Prostate gland (tissue), 2 donors: ENCODE measurements at regions not wholly inside any gene's neighbourhood (a gene's known extent, or its start where the extent isn't known, plus 50 kb on each side); places are given as distances from the start of the nearest gene placed in this dataset.

ENCODE experiments used
- DNase-seq: peaks from one replicate; pipeline ENCODE4 v3.0.0-alpha.2; 2019; ENCODE audit warnings: low spot score
- H3K27ac ChIP-seq, 2 donors: fragments of 200-600 bp; sonication (generic); 2 replicates each; pipeline ENCODE4 v1.5.1; 2017 to 2019
- H3K27me3 ChIP-seq: fragments of 200-600 bp; sonication (generic); replicated peaks from 2 replicates; pipeline ENCODE4 v1.5.1; 2019; ENCODE audit not compliant: insufficient read depth
- H3K36me3 ChIP-seq, 2 donors: fragments of 200-600 bp; sonication (generic); 1 replicate in 1 of 2; 2 replicates in 1 of 2; pipeline versions ENCODE4 v1.5.1 to v1.8.1; 2017 to 2019
- H3K4me1 ChIP-seq: fragments of 200-600 bp; sonication (generic); replicated peaks from 2 replicates; pipeline ENCODE4 v1.5.1; 2019
- H3K4me3 ChIP-seq, 2 donors: fragments of 200-600 bp; sonication (generic); 2 replicates each; pipeline ENCODE4 v1.5.1; 2017 to 2019
- H3K9me3 ChIP-seq: fragments of 200-600 bp; sonication (generic); 2 replicates; pipeline ENCODE4 v1.5.1; 2017
- CTCF ChIP-seq, 4 experiments: fragments of 200-600 bp in 2 of 4; fragments of 450-650 bp in 2 of 4; sonication (generic) in 2 of 4; IDR thresholded peaks; 1 replicate in 3 of 4; 2 replicates in 1 of 4; pipeline ENCODE4 v1.5.1; 2016 to 2019; ENCODE audit warnings: antibody characterized with exemption in 4 of 4, mild to moderate bottlenecking in 2 of 4, moderate library complexity in 2 of 4
- POLR2A ChIP-seq: fragments of 450-650 bp; IDR thresholded peaks from one replicate; pipeline ENCODE4 v1.6.1; 2016; ENCODE audit warnings: antibody characterized with exemption, mild to moderate bottlenecking
- POLR2AphosphoS5 ChIP-seq: sonication (generic); formaldehyde crosslinking; IDR thresholded peaks from one replicate; pipeline ENCODE4 v1.6.1; 2017; ENCODE audit warnings: antibody characterized with exemption
- WGBS: methylation state at CpG from one replicate; pipeline ENCODE4 v1.1.5; 2018; 5-methylcytosine and 5-hydroxymethylcytosine counted together
- intact Hi-C: fragments of 100-400 bp; cut with DNase I; formaldehyde crosslinking; loops from one replicate; pipeline ENCODE4 v1.14.2; 2022

- Histone ChIP-seq H3K36me3 (no peaks in the 10 kb centered on the region), H3K4me1 (peaks cover under 1% of the 10 kb centered on the region), H3K4me3 (no peak overlapping the region), H3K9me3 (no peaks in the 10 kb centered on the region), H3K27ac (no peak overlapping the region), H3K27me3 (no peaks in the 10 kb centered on the region)
- DNase-seq, result no peak
- no peak for TF ChIP-seq CTCF (IDR thresholded peaks at IDR 0.05)
- no peak for TF ChIP-seq POLR2AphosphoS5
- no peak for TF ChIP-seq POLR2A
- intact Hi-C loops, result no loop called here
- 97% methylated on average over 8 of the region's 8 CpGs for WGBS
Measured at GRCh38 chr1:225713281-225713680, 60.4 kb upstream of the ENAH start.

GRCh38 chr1:225720937-225721336 is 56.7 kb upstream of the SRP9 start:
- Histone ChIP-seq H3K9me3 (no peaks in the 10 kb centered on the region), H3K4me1 (no peaks in the 10 kb centered on the region), H3K36me3 (no peaks in the 10 kb centered on the region), H3K27me3 (no peaks in the 10 kb centered on the region), H3K4me3 (no peak overlapping the region), H3K27ac (no peak overlapping the region)
- no peak for DNase-seq
- intact Hi-C loops, result no loop called here
- 92% methylated on average over 4 of the region's 4 CpGs for WGBS
- TF ChIP-seq CTCF (IDR thresholded peaks at IDR 0.05), result no peak
- no peak for TF ChIP-seq POLR2A
- no peak for TF ChIP-seq POLR2AphosphoS5

- intact Hi-C loops, result no loop called here
- no peaks in the 10 kb centered on the region for H3K27me3 ChIP-seq
- DNase-seq, result no peak
- no peak for TF ChIP-seq POLR2A
- no peak for TF ChIP-seq CTCF (IDR thresholded peaks at IDR 0.05)
- TF ChIP-seq POLR2AphosphoS5, result no peak
- H3K36me3 ChIP-seq, result no peaks in the 10 kb centered on the region
- 94% methylated on average over 4 of the region's 4 CpGs for WGBS
- no peak overlapping the region for H3K27ac ChIP-seq
- no peaks in the 10 kb centered on the region for H3K4me1 ChIP-seq
- no peak overlapping the region for H3K4me3 ChIP-seq
- no peaks in the 10 kb centered on the region for H3K9me3 ChIP-seq
Measured at GRCh38 chr1:225724251-225724650, 53.4 kb upstream of the SRP9 start.
